ENCODE measurements at regions not wholly inside any gene's neighbourhood (a gene's known extent, or its start where the extent isn't known, plus 50 kb on each side); places are given as distances from the start of the nearest gene placed in this dataset.

- H3K36me3 ChIP-seq (ENCODE audit: insufficient read depth, low read length), result no peaks in the 10 kb centered on the region
- no peak overlapping the region for H2AFZ ChIP-seq (ENCODE audit: low read length)
- no peaks in the 10 kb centered on the region for H3K79me2 ChIP-seq (ENCODE audit: insufficient read depth, low read length)
- no peaks in the 10 kb centered on the region for H3K27me3 ChIP-seq (ENCODE audit: insufficient read depth, low read length, poor library complexity, severe bottlenecking)
- TF ChIP-seq EZH2phosphoT487 (IDR thresholded peaks at IDR 0.05; ENCODE audit: borderline replicate concordance), result no peak
- no peak for TF ChIP-seq CTCF (conservative IDR thresholded peaks at IDR 0.05; ENCODE audit: low read length)
- H4K20me1 ChIP-seq (ENCODE audit: insufficient read depth, low read length, poor library complexity, severe bottlenecking), result no peaks in the 10 kb centered on the region
- no peaks in the 10 kb centered on the region for H3K9me3 ChIP-seq (ENCODE audit: insufficient read depth, low read depth, low read length)
- no peaks in the 10 kb centered on the region for H3K4me1 ChIP-seq (ENCODE audit: insufficient read depth, low read length, poor library complexity, severe bottlenecking)
- no peak overlapping the region for H3K9ac ChIP-seq (ENCODE audit: low read depth, low read length, poor library complexity, severe bottlenecking)
- H3K4me3 ChIP-seq (ENCODE audit: low read length, poor library complexity, severe bottlenecking), result no peak overlapping the region
- H3K4me2 ChIP-seq (ENCODE audit: low read depth, low read length, poor library complexity, severe bottlenecking), result no peak overlapping the region
- no peaks in the 10 kb centered on the region for H3K9me2 ChIP-seq (replicated peaks; ENCODE audit: low read depth, low read length)
- no peaks in the 10 kb centered on the region for H3F3A ChIP-seq (ENCODE audit: low read depth)
Observed at GRCh38 chr15:93451822-93452221, 362.8 kb upstream of the RGMA start.

- no peak overlapping the region for H2AFZ ChIP-seq (ENCODE audit: low read length)
- H3K79me2 ChIP-seq (ENCODE audit: insufficient read depth, low read length), result no peaks in the 10 kb centered on the region
- TF ChIP-seq CTCF (conservative IDR thresholded peaks at IDR 0.05; ENCODE audit: low read length), result no peak
- no peak for TF ChIP-seq EZH2phosphoT487 (IDR thresholded peaks at IDR 0.05; ENCODE audit: borderline replicate concordance)
- H3K4me1 ChIP-seq (ENCODE audit: insufficient read depth, low read length, poor library complexity, severe bottlenecking), result no peaks in the 10 kb centered on the region
- no peak overlapping the region for H3K9ac ChIP-seq (ENCODE audit: low read depth, low read length, poor library complexity, severe bottlenecking)
- no peaks in the 10 kb centered on the region for H3K27me3 ChIP-seq (ENCODE audit: insufficient read depth, low read length, poor library complexity, severe bottlenecking)
- H3K9me3 ChIP-seq (ENCODE audit: insufficient read depth, low read depth, low read length), result no peaks in the 10 kb centered on the region
- no peak overlapping the region for H3K4me3 ChIP-seq (ENCODE audit: low read length, poor library complexity, severe bottlenecking)
- no peaks in the 10 kb centered on the region for H4K20me1 ChIP-seq (ENCODE audit: insufficient read depth, low read length, poor library complexity, severe bottlenecking)
- no peaks in the 10 kb centered on the region for H3K36me3 ChIP-seq (ENCODE audit: insufficient read depth, low read length)
- no peaks in the 10 kb centered on the region for H3F3A ChIP-seq (ENCODE audit: low read depth)
- no peak overlapping the region for H3K4me2 ChIP-seq (ENCODE audit: low read depth, low read length, poor library complexity, severe bottlenecking)
- 0 out of 2 replicates have a peak, but pooled peaks cover 2% of the 10 kb centered on the region for H3K9me2 ChIP-seq (replicated peaks; ENCODE audit: low read depth, low read length)
Observed at GRCh38 chr15:93451265-93451664, 362.3 kb upstream of the RGMA start.

- Histone ChIP-seq H3K9ac (ENCODE audit: low read depth, low read length, poor library complexity, severe bottlenecking) (no peak overlapping the region), H4K20me1 (ENCODE audit: insufficient read depth, low read length, poor library complexity, severe bottlenecking) (no peaks in the 10 kb centered on the region), H3K27me3 (ENCODE audit: insufficient read depth, low read length, poor library complexity, severe bottlenecking) (no peaks in the 10 kb centered on the region), H3K79me2 (ENCODE audit: insufficient read depth, low read length) (no peaks in the 10 kb centered on the region), H3F3A (ENCODE audit: low read depth) (no peaks in the 10 kb centered on the region), H3K9me2 (replicated peaks; ENCODE audit: low read depth, low read length) (0 out of 2 replicates have a peak, but pooled peaks cover 5% of the 10 kb centered on the region), H2AFZ (ENCODE audit: low read length) (no peak overlapping the region), H3K4me3 (ENCODE audit: low read length, poor library complexity, severe bottlenecking) (no peak overlapping the region), H3K4me1 (ENCODE audit: insufficient read depth, low read length, poor library complexity, severe bottlenecking) (no peaks in the 10 kb centered on the region), H3K4me2 (ENCODE audit: low read depth, low read length, poor library complexity, severe bottlenecking) (no peak overlapping the region), H3K9me3 (ENCODE audit: insufficient read depth, low read depth, low read length) (no peaks in the 10 kb centered on the region), H3K36me3 (ENCODE audit: insufficient read depth, low read length) (no peaks in the 10 kb centered on the region)
- TF ChIP-seq CTCF (conservative IDR thresholded peaks at IDR 0.05; ENCODE audit: low read length), result no peak
- TF ChIP-seq EZH2phosphoT487 (IDR thresholded peaks at IDR 0.05; ENCODE audit: borderline replicate concordance), result no peak
Observed at GRCh38 chr15:93449798-93450197, 360.8 kb upstream of the RGMA start.

Data from Loucy (cell line).